HG02981 (cell line): ENCODE measurements at regions not wholly inside any gene's neighbourhood (a gene's known extent, or its start where the extent isn't known, plus 50 kb on each side); places are given as distances from the start of the nearest gene placed in this dataset.

ENCODE experiments used
- ATAC-seq: cut with Tn5 transposase; IDR thresholded peaks from one replicate; pipeline ENCODE4 v1.9.1; 2021; ENCODE audit warnings: mild to moderate bottlenecking, moderate library complexity; ENCODE audit not compliant: unreplicated experiment

DNA sequence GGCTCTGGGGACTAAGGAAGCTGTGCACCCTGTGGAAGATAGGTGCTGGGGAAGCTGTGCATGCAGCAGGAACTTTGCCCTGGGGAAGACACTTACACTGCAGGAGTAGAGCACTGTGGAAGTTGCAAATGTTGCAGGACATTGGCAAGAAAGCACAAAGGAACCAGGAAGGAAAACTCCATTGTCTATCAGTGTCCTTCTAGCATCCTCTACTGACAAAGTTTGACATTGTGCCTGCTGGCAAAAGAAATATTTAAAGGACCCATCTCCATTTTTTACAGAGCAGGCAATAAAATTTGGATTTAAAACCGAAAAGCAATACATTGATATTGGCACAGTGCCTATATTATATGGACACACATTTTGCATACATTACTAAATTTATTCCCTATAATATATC, 394.1 kb downstream of the PBX1 start:
- no peak for ATAC-seq

- no peak for ATAC-seq
Observed at GRCh38 chr1:164951508-164951907, 392.5 kb downstream of the PBX1 start.

DNA sequence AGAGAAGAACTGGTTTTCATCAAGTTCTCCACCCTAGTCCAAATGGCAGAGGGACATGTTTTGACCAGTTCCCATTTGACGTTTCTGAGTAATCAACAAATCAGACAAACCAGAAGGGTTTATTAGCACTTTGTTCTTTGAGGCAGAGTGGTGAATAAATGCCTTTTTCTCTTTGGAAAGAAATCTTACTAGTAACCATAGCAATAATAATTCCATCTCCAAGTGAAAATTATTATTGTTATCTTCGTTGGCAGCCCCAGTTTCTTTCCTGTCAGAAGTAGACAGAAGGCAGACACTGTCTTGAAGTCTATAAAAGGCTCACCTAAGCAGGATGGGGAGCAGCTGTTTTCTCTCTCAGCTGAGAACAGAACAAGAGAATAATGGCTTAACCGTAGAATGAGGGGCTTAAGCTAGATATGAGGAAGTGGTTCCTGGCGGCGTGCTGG, 391.6 kb downstream of the PBX1 start:
- ATAC-seq, result no peak

DNA sequence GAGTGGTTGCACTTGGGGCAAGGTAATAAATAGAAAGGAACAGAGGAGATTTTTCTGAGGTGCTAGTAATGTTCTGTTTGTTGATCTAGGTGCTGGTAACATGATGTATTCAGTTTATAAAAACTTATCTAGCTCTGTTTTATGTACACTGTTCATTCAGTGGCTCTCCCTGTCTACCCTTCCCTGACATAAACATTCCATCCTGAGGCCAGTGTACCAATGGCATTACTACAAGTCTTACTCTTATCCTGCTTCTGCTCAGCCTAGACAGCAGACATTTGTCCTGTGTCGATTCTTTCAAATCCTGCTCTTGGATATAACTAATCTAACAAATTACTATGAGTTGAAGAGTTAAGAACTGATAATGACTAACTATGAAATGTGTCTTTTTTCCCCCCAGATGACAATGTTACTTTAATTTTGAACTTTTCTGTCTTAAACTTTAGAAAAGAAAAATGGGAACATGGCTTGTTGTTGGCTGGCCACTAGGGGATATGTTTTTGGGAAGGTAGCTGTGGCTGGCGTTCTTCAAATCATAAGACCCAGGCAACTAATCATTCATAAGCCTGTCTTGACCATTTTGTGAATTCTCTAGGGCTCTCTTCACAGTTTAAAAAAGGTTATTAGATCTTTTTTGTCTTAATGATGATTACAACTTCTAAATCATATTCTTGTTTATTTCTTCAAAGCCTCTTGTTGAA, 390.9 kb downstream of the PBX1 start:
- ATAC-seq, result no peak

DNA sequence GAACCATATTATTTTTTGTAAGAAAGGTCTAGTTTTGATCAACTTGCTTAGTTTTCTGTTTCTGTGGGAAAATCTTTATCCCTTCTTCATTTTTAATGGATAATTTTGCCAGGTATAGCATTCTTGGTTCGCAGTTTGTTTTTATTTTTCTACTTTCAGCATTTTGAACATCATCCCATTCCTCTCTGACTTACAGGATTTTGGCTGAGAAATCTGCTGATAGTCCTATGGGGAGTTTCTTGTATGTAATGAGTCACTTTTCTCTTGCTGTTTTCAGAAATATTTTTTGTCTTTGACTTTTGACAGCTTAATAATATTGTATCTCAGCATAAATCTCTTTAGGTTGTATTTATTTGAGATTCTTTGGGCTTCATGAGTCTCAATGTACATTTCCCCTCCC, 389.1 kb downstream of the PBX1 start:
- ATAC-seq, result no peak

DNA sequence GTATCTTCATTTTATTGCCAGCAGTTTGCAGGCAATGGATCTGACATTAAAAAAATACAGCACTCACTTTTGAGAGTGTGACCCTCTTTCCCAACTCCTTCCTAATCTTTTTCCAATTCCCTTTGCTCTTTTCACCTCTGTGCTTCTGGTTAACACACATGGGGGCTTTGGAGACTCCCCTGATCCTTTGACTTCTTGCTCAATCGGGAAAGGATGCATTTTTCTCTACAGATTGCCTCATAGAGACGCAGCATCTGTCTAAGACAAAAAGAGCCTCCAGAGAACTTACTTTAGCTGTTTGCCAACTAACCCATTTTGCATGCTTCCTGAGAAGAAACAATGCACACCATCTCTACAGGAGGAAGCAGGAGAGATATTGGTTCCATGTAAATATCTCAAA, 378.3 kb downstream of the PBX1 start:
- no peak for ATAC-seq

- ATAC-seq, result no peak
Observed at GRCh38 chr1:164932580-164932979, 373.6 kb downstream of the PBX1 start.

DNA sequence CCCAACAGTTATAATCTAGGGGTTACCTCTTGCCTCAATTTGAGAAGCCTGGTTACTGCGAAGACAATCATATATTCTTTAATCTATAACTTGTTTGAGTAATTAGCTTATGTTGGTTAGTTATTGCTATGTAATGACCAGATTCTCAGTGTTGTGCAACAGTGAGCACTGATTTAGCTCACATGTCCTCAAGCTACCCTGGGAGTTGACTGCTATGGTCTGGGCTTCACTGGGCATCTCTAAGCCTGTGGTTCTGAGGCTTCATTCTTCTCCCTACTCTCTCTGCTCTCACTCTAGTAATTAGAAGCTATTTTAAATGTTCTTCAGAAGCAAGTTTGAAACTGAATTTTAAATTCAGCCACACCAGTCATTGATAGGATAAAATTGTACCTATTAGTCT, 371.8 kb downstream of the PBX1 start:
- ATAC-seq, result no peak

- no peak for ATAC-seq
Observed at GRCh38 chr1:164930241-164930640, 371.3 kb downstream of the PBX1 start.

DNA sequence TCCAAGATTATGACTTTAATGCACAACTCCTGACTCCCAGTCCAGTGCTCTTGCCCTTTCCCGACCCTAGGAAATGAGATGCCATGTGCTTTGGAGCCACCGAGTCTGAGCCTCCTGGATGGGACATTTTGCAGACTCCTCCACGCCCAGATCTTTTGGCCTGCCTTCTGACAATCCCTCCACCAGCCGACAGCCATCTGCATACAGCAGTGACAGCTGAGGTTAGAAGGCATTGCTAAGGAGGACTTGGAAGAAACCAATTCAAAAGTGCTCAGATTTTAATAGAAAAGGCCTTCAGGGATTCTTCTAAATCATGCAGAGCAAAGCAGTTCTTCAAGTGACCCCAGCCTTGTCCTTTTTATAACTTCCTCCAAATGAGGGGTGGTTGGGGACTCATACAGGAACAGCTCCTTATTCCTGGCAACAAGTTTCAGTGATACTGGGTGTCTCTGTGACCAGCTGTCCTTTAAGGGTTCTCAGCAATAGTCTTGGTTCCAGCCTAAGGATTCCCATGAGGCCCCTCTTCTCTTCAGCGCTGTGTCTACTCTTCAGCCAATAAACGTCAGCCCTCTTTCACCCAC, 369.3 kb downstream of the PBX1 start:
- ATAC-seq, result no peak

GRCh38 chr1:164926107-164926506, 367.1 kb downstream of the PBX1 start:
- no peak for ATAC-seq

- ATAC-seq, result no peak
Observed at GRCh38 chr1:164922585-164922984, 363.6 kb downstream of the PBX1 start.

DNA sequence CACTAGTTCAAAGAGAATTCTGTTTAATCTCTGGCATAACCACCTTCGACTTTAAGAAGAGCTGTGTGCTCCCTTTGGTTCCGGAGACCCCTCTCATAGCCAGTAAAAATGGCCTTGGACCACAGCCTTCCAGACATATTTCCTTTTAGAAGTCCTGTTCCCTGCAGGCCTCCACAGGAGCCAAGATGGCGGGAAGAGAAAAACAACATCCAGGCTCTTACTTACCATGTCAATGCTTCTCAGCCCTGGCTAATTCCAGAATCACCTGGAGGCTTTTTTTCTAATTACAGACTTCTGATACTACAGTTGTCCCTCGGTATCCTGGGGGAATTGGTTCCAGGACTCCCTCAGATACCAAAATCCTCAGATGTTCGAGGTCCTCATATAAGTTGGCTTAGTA, 362.5 kb downstream of the PBX1 start:
- ATAC-seq, result no peak

DNA sequence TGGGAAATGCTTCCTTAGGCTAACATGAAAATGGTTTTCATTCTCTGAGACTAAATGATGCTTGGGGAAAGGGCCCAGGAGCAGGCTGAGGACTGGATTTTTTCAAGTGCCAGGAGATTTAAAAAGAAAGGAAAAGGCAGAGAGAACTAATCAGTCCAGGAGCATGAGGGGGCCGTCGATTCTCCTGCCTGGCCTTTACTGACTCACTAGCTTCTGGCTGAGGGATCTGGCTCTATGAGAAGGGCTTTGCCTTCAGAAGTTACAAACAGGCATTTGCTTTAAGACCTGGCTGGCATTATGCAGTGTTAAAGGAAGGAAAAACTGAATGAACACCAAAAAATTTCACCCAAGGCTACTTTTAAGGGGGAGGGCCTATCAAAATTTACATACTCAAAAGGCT, 359.2 kb downstream of the PBX1 start:
- ATAC-seq, result no peak

DNA sequence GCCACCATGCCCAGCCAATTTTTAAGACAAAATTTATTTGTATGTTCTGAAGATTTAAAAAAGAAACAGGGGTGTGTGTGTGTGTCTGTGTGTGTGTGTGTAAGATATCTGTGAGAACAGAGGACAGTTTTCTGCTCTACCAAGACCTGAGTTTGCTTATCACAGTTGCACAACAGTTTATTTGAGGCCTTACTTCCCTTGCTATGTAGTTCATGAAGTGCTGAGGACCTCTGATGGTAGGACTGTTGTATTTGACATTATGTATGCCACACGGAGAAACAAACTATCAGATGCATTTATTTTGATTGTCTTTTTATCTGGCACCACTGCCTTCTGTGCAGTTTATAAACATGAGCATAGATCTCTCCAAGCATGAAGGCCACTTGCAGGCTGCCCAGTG, 355.2 kb downstream of the PBX1 start:
- no peak for ATAC-seq

- no peak for ATAC-seq
Observed at GRCh38 chr1:164912290-164912689, 353.3 kb downstream of the PBX1 start.

- no peak for ATAC-seq
Observed at GRCh38 chr1:164910671-164911070, 351.7 kb downstream of the PBX1 start.

DNA sequence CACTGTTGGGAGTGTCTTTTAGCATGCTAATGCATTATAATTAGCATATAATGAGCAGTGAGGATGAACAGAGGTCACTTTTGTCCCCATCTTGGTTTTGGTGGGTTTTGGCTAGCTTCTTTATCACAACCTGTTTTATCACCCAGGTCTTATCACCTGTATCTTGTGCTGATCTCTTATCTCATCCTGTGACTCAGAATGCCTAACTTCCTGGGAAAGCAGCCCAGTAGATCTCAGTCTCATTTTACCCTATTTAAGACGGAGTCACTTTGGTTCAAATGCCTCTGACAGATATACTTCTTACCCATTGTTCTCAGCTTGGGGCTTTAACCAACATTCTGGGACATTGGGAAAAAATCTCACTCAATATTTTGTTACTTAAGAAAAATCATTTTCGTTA, 348.7 kb downstream of the PBX1 start:
- no peak for ATAC-seq

GRCh38 chr1:164905869-164906268, 346.9 kb downstream of the PBX1 start:
- ATAC-seq, result no peak

GRCh38 chr1:164902491-164902890, 343.5 kb downstream of the PBX1 start:
- no peak for ATAC-seq
